ENCODE measurements at regions not wholly inside any gene's neighbourhood (a gene's known extent, or its start where the extent isn't known, plus 50 kb on each side); places are given as distances from the start of the nearest gene placed in this dataset.
"Not testable (repeated sequence)": the region's sequence is repeated elsewhere in the genome, so short reads cannot be mapped to it uniquely, and the experiment has no call there.

GRCh38 chr7:130849604-130850003 lies 115.6 kb upstream of the KLF14 start:
- no peak for DNase-seq (ENCODE audit: low spot score)

DNA sequence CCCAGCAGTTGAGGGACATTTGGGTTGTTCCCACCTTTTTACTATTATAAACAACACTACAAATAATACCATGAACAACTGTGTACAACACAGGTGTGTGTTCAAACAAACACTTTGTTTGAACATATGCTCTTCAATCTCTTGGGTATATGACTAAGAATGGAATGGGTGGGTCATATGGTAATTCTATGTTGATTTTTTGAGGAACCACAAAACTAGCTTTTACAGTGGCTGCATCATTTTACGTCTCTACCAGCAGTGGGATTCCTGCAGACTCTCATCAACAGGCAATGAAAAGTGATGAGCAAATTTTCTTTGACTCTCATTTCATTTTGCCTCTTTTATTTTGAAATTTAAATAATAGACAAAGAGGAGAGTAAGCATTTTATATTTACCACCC lies 116.9 kb upstream of the KLF14 start:
- DNase-seq (ENCODE audit: low spot score): no peak

DNA sequence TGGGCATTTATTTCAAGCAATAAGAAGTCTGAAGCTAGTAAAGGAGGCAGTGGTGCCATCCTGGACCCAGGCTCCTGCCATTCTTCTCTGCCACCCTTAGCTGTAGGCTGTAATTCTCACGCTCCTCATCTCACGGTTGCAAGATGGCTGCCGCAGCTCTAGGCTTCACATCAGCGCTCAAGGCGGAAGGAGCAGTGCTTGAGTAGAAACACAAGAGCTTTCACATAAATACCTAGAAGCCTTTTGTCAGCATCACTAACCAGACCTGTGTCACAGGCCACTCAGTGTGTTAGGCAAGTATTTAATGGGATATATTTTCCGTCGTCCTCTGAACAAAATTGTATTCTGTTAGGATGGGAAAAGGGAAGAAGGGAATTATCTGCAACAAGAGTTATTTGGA lies 118.9 kb upstream of the KLF14 start:
- DNase-seq (ENCODE audit: low spot score): no peak

DNA sequence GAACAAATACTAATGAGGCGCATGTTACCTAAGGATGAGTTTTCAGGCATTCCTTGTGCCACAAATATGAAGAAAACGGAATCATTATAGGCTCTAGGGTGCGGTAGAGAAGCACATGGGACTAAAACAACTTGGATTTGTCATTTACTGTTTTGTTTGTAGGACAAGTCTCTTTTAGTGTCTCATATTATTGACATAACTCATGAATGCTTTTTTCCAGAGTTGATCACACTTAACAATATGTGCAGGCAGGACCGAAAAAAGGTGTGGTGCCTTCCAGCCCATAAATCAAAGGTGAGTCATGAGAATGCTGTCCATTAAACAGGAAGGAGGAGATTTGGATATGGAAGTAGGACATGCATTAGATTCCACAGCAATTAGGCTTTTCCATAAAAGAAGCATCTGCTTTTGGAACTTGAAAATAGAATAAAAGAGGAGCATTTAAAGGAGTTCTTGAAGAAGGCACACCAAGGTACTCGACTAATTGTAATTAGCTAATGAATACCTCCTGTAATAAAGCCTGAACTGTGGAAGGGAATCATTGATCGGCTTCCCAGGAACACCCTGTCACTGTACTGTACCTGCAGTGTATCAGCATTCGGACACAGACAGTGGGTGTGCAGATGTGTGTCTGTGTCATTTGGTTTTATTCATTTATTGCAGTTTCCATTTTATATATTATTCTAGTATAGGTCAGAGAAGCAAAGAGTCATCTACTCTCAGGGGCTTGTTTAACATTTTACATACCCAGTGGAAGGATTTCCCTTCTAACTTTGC lies 119.7 kb upstream of the KLF14 start:
- DNase-seq (ENCODE audit: low spot score): no peak

DNA sequence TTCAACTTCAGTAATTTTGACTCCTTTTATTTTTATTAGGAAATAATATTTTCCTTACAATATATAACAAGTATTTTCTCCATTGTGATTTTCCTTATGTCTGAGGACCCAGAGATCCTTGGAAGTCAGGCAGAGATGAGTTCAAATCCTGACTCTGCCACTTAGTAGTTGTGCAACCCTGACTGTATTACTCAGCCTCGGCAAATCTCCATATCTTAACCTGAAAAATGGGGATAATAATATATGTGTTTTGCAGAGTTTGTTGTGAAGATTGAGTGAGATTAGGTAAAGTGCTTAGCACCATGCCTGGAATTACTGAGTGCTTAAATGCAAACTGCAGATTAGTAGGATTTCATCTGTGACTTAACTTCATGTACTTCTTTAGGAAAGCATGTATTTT lies 120.5 kb upstream of the KLF14 start:
- DNase-seq (ENCODE audit: low spot score): no peak

DNA sequence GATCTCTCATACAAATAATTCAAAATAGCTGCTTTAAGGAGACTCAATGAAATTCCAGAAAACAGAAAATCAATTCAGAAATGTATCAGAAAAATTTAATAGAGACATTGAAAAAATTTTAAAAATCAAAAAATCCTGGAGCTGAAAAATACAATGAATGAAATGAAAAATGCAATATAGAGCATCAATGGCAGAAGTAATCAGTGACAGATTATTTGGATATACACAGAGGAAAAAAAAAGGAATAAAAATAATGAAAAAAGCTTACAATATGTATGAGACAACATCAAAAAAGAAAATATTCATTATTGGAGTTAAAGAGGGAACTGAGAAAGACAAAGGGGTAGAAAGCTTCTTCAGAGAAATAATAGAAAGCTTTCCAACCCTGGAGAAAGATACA lies 122.9 kb upstream of the KLF14 start:
- no peak for DNase-seq (ENCODE audit: low spot score)

GRCh38 chr7:130860832-130861231 lies 126.8 kb upstream of the KLF14 start:
- DNase-seq (ENCODE audit: low spot score): not testable (repeated sequence)

DNA sequence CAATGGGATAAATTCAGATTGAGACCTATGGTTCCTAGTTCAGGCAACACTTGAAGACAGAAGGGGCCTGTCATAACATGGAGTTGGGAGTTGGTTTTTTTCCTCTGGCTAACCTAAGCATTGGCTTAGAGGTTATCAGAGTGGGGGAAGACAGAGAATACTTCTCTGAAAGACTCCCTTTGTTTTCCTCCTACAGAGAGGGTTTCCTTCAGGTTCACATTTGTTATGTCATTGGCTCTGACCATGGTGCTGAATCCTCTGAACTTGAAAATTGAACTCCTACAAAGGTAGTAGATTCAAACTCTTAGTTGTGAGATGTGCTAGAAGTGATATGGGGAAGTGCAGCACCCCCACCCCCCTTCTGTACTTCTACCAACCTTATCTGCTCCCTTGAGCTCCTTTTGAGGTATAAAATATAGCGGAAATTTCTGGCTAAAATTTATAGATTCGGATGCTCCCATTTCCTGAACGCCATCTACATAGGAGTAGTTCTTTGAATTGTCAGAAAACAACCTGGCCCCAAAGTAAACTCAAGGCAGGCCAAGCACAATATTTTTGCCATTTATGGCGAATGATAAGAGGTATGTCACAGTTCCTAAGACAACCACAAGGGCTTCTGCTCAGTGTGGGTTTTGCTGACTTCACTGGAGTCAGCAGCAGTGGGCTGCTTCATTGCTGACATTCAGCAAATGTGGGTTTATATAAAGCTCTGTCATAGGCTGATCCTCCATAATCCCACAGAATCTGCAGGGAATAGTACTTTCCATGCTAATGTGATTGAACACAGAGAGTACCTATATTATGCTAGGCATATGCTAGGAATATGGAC lies 131.6 kb upstream of the KLF14 start:
- DNase-seq (ENCODE audit: low spot score): no peak

- no peak for DNase-seq (ENCODE audit: low spot score)
These were observed 133.0 kb upstream of the KLF14 start for GRCh38 chr7:130867039-130867438.

DNA sequence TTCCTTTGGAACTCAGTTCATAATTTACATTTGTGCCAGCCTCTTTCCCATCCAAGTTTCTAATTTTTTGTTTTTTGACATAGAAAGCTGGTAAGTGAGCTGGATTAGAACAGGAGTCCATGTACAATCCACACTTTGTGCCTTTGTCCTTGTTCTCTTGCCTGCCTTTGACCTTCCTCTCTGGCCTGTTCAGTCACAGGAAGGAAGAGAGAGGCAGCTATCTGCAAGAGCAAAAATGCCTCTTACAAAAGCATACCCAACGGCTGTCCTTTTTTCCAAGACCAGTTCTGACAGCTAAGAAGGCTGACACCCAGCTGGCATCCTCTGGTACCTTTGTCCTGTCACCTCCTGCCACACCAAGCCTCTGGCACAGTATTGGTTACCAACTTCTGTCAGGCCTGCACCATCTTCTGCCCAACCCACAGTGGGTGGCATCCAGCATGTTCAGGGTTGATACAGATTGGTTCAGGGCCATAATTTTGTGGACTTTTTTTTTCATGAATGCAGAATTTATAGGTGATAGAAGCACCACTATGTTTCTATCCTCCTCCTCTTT lies 133.7 kb upstream of the KLF14 start:
- no peak for DNase-seq (ENCODE audit: low spot score)

GRCh38 chr7:130868139-130868538 lies 134.1 kb upstream of the KLF14 start:
- no peak for DNase-seq (ENCODE audit: low spot score)

- no peak for DNase-seq (ENCODE audit: low spot score)
These were observed 135.9 kb upstream of the KLF14 start for GRCh38 chr7:130869918-130870317.

DNA sequence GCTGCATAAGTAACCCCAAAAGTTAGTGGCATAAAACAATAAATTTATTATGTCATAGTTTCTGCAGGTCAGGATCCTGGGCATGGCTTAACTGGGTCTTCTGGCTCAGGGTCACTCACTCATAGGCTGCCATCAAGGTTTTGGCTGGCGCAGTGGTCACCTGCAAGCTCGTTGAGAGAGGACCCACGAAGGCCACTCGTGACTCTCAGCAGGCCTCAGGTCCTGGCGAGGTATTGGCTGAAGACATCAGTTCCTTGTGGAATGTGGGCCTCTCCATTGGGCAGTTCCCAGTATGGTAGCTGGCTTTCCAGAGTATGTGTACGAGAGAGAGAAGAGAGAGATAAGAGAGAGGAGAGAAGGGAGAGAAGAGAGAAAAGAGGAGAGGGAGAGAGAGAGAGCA lies 138.3 kb upstream of the KLF14 start:
- no peak for DNase-seq (ENCODE audit: low spot score)

GRCh38 chr7:130872756-130873448 lies 138.9 kb upstream of the KLF14 start:
- DNase-seq (ENCODE audit: low spot score): no peak

DNA sequence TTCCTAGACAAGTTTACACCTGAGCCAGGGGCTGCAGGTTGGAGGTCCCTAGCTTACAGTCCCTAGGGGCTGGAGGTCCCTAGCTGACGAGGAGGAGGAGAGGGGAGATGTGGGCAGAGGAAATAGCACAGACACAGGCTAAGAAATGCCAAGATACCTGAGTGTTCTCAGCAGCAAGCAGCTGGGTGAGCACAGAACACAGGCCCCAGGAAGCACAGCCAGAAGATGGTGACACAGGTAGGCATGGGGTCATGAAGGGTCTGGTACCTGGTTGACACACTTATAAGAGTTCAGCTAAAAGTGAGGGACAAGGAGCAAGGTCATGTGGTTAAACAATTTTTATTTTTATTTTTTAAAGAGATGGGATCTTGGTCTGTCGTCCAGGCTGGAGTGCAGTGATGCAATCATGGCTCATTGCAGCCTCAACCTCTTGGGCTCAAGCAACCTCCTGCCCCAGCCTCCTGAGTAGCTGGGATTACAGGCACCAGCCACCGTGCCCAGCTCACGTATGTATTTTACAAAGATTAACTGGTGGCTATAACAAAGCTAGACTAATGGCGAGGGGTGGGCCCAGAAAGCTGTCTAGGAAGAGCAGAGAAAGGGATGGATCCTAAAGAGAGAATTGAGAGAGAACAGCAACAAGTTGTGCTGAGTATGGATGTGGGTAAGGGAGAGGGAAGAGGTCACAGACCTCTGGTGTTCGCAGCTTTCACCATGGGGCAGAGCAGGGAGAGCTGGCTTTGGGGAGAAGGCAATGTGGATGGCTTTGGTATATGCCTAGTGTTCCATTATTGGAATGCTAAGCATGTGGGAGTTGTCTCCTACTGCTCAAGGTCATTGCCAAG lies 140.3 kb upstream of the KLF14 start:
- DNase-seq (ENCODE audit: low spot score): no peak

- DNase-seq (ENCODE audit: low spot score): peak; percentile 73
These were observed 141.3 kb upstream of the KLF14 start for GRCh38 chr7:130875265-130875741.

DNA sequence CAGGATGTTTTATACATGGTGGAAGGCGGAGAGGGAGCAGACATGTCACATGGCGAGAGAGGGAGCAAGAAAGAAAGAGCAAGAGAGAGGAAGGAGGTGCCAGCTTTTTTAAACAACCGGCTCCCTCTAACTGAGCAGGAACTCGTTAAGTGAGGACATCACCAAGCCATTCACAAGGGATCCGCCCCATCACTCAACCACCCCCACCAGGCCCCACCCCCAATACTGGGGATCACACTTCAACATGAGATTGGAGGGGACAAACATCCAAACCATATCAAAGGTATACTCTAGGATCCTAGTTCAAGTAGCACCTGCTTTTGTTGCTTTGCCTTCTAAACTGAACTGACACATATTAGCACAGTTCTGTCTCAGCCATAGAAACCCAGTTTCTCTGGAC lies 141.9 kb upstream of the KLF14 start:
- DNase-seq (ENCODE audit: low spot score): no peak

- no peak for DNase-seq (ENCODE audit: low spot score)
These were observed 143.4 kb upstream of the KLF14 start for GRCh38 chr7:130877236-130877990.

GRCh38 chr7:130877991-130878305 lies 143.9 kb upstream of the KLF14 start:
- DNase-seq (ENCODE audit: low spot score): no peak

DNA sequence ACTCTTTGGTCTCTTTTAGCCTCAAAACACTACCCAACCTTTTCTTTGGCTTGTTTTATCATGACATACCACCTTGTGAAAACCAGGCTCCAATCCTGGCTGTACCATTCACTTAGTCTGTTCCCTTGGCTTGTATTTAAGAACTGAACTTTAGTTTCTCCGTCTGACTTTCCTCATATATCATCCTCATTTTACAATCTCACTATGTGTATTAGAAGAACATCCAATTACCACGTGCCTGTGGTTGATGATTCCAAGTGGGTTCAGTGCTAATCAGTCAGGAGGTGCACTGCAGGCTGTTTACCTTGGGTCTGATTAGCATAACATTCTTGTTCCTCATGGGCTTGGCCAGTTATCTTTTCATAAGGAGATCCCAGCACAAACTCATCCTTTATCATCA lies 144.8 kb upstream of the KLF14 start:
- DNase-seq (ENCODE audit: low spot score): no peak

GRCh38 chr7:130879191-130879590 lies 145.2 kb upstream of the KLF14 start:
- DNase-seq (ENCODE audit: low spot score): no peak
